Left renal cortex interstitium (tissue), 4 donors: ENCODE measurements at regions not wholly inside any gene's neighbourhood (a gene's known extent, or its start where the extent isn't known, plus 50 kb on each side); places are given as distances from the start of the nearest gene placed in this dataset.

Source experiments
- DNase-seq, 4 donors: peaks; one replicate each; pipeline ENCODE4 v3.0.0-alpha.2; 2013; ENCODE audit warnings: low read depth in 4 of 4, low spot score in 2 of 4, missing footprints in 1 of 4

- no peak for DNase-seq
These were observed 86.8 kb upstream of the SPHKAP start for GRCh38 chr2:228268301-228268700.

GRCh38 chr2:228263156-228263555 lies 81.7 kb upstream of the SPHKAP start:
- DNase-seq = no peak

- DNase-seq = no peak
These were observed 80.1 kb upstream of the SPHKAP start for GRCh38 chr2:228261546-228261945.

GRCh38 chr2:228257379-228257778 lies 75.9 kb upstream of the SPHKAP start:
- no peak for DNase-seq

GRCh38 chr2:228253752-228254151 lies 72.3 kb upstream of the SPHKAP start:
- DNase-seq = no peak

- DNase-seq = no peak
These were observed 65.8 kb upstream of the SPHKAP start for GRCh38 chr2:228247335-228247734.

- DNase-seq = no peak
These were observed 64.1 kb upstream of the SPHKAP start for GRCh38 chr2:228245601-228246000.

- no peak for DNase-seq
These were observed 61.1 kb upstream of the SPHKAP start for GRCh38 chr2:228242591-228242990.

GRCh38 chr2:228239907-228240561 lies 58.5 kb upstream of the SPHKAP start:
- DNase-seq = no peak

- DNase-seq = no peak
These were observed 57.9 kb upstream of the SPHKAP start for GRCh38 chr2:228239207-228239906.
